Right renal pelvis (tissue), 4 donors: ENCODE measurements at regions not wholly inside any gene's neighbourhood (a gene's known extent, or its start where the extent isn't known, plus 50 kb on each side); places are given as distances from the start of the nearest gene placed in this dataset.

ENCODE experiments used
- DNase-seq, 4 donors: peaks; one replicate each; pipeline ENCODE4 v3.0.0-alpha.2; 2013; ENCODE audit warnings: low read depth in 4 of 4, low spot score in 3 of 4, missing footprints in 1 of 4

DNA sequence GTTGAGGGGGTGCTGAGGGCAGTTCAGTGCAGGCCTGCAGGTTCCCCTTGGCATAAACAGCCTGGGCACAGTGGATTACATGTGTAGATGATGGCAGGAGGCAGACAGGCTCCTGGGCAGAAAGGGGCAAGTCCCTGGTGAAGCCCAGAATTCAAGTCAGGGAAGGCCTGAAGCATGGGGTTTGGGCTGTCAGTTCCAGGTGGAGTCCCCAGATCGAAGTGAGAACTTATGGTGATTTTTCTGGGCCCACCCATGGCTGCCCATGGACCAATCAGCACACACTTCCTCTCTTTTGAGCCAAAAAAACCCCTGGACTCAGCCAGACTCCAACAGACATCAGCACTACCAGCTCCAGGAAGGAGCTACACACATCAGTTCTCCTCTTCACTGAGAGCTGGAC is 529.1 kb downstream of the PPARGC1A start:
- DNase-seq = no peak

DNA sequence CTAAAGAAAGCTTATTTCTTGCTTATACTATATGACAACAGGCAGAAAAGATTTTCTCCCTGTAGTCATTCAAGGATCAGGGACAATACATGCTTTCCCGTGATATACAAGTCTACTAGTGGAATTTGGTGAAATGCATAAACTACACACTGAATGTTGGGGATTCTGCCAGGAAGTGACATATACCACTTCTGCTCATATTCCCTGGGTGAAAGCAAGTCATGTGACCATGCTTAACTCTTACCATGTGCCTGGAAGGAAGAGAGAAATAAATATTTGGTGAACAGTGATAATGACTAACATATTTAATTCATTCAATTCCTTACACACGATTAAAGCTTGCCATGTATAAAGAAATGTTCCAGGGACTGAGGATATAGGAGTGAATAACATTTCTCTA is 534.6 kb downstream of the PPARGC1A start:
- no peak for DNase-seq

DNA sequence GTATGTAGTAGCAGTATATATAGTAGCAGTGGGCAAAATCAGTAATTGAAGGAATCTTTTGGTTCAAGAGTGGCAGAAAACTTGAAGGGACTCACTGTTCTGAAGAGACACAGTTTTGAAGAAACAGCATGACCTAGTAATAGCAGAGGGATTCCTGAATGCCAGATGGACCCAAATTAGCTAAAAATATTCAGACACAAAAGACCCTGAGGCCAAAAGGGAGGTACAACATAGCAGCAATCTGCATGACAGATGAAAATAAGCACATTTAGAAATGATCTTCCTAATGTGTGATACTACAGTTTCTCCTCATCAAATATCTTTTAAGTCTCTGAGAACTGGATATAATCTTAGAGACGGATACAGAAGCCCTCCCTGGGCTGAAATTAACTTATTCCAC is 536.6 kb downstream of the PPARGC1A start:
- DNase-seq = no peak

GRCh38 chr4:23348789-23349498 is 540.9 kb downstream of the PPARGC1A start:
- no peak for DNase-seq

- DNase-seq = no peak
Observed at GRCh38 chr4:23337292-23337691, 552.6 kb downstream of the PPARGC1A start.

DNA sequence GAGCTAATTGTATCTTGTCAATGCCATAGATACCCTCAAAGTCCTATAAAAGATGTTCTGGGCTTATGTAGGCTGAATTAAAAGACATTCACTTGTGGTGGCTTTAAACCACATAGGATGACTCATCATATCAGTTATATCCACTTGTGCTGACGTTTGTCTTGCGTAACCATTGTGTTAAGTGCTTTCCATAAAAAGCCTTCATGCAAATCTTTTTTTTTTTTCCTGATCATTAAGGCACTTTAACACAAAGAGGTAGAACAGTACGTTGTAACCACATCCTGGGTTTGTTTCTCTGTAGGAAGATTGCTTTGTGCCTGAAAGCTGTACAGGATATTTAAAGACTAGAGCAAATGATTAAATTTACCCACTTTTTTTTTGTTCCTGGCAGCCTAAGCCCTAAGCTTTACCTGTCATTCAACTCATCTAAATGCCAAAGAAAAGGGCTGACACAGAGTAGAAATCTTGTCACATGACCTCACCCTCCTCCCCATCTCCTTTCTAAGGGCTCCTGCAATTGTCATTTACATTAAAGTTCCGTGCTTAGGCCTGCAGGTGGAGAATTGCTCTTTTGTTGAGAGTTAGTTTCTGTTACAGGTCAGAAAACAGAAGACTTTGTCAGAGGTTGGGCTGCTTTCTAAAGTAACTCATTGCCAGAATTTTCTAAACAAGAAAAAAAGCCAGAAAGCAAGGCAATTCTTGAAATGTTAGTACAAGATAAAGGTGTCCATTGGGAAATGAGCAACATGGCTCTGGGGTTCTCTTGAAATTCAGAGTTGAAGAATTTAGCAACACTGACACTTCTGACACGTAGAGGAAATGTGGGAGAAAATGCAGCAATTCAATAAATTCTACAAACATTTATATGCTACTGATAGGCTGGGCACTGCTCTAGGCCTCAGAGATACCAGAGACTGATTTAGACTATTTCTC is 555.6 kb downstream of the PPARGC1A start:
- DNase-seq = peak in 2 of 4 donors; percentile 12 to 18

- no peak for DNase-seq
Observed at GRCh38 chr4:23333556-23333945, 556.3 kb downstream of the PPARGC1A start.

DNA sequence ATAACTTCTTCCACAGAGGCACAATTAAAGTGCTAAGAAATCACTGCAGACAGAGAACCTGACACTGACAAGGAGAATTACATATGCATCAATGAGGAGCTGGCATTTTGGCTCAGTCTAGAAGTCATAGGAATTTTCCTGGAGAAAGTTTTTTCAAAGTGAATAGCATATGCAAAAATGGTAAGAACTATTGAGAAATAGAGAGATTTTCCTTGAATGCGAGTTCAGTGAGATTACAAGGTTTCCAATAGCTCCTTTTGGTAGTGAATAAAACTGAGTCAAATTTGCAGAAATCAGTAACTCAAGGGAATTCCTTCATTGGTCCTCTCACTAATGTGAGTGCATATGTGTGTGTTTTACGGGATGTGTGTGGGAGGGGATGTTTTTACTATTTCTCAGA is 557.5 kb downstream of the PPARGC1A start:
- DNase-seq = no peak

GRCh38 chr4:23327120-23327519 is 562.7 kb downstream of the PPARGC1A start:
- DNase-seq = no peak

DNA sequence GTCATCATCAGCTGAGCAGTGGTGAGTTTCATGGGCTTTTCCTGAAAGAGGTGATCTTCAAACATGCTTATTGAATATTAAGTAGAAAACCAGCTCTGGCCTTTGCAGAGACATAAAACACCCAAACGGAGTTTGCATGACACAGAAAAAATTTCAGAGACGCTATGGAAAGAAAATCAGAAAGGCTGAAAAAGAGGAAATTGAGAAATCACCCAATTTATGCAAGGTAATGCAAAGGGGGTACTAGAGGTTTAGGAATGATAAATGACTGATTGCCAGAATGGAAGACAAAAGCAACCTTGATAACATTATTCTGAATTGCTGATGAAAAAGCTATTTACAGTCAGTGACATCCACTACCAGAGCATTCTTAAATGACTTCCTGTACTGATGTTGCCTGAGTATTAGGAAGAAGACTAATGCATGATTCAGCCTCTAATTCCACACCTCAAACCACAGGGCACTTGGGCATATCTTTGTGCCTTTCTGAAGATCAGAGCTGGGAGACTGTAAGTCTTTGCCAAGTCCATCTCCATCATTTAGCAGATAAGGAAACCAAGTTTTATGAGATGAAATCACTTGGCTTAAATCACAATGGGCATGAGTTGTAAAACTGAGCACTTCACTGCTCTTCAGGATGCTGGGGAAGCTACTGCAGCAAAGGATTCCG is 565.7 kb downstream of the PPARGC1A start:
- DNase-seq = no peak

GRCh38 chr4:23323436-23323835 is 566.4 kb downstream of the PPARGC1A start:
- DNase-seq = no peak

DNA sequence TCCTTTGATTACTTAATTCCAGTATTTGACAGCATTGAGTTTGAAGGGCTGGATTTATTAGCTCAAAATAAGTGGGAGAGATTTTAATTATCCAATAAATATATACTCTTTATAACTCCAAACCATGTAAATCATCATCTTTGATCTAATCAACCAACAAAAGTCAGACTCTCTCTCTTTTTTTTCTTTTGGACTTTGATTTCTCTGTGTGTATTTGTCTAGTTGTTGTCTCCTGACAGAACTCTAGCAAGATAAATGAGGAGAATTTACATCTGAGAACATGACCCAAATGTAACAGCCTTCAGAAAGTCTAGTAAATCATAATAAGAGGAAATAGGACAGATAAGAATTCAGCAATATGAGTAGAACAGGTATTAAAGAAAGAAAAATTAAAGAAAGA is 567.1 kb downstream of the PPARGC1A start:
- DNase-seq = no peak

GRCh38 chr4:23320931-23321587 is 568.8 kb downstream of the PPARGC1A start:
- no peak for DNase-seq

DNA sequence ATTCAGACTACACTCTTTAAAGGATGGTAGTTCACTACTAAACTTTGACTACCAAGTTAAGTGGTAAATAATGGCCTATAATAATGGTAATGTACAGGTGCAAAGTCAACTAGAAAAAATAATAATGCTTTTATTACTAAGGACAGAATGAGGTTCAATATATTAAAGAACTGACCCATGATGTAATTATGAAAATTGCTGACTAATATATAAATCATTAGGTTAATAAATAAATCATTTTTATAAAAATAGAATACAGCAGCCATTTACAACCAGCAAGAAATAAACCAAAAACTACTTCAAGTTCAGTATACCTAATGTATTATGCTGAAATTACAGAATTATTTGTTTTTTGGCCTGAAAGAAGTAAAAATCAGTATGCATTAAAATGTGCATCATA is 577.2 kb downstream of the PPARGC1A start:
- DNase-seq = no peak

DNA sequence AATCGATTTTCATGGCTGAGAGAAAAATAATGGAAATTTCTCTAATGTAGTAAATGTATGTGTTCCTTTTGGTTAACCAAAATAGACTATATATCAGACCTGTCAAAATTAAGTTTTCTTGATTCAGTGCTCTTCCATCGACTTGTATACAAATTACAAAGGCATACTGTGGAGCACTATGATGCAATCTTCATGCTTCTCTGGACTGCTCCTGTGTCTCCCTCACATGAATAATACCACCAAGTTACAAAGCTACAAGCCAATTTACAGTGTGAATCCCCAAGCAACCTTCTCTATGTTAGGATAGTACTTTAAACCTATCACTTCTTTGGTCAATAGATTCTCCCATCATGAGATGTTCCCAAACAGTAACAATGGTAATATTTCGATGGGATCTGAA is 577.9 kb downstream of the PPARGC1A start:
- no peak for DNase-seq

- no peak for DNase-seq
Observed at GRCh38 chr4:23305026-23305425, 584.8 kb downstream of the PPARGC1A start.

DNA sequence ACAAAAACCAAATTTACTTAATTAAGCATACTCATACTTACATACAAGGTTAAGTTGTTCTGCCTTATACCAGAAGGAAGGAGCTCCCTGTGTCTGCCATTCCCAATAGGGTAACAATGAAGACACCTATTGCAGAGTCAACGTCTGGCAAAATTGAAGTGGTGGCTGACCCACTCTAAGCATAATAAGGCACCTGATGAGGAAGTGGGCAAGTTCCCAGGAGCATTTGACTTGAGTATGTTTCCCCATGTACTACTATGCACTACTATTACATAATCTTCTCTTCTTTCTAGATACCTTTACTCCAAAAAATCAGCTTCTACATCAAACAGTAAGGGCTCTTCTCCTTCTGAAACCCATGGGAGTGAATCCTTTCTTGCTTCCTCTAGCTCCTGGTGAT is 591.5 kb downstream of the PPARGC1A start:
- no peak for DNase-seq

DNA sequence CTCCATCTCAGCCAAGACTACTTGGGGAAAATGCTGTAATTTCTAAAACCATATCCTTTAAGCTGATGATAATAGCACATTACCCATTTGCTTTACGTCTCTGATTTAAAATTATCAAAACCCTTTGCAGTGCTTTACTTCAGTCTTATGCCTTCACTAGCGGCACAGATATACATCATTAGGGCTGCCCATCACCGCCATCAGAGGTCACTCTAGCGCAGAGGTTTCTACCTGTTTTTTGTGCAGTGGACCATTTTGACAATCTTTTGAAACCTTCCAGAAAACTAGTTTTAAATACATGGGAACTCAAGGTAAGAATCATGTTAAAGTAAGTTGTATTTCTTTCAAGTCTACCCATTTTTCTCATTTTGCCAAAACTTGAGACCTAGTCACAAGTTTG is 592.5 kb downstream of the PPARGC1A start:
- DNase-seq = no peak

- no peak for DNase-seq
Observed at GRCh38 chr4:23291139-23291538, 598.4 kb downstream of the GBA3 start.

DNA sequence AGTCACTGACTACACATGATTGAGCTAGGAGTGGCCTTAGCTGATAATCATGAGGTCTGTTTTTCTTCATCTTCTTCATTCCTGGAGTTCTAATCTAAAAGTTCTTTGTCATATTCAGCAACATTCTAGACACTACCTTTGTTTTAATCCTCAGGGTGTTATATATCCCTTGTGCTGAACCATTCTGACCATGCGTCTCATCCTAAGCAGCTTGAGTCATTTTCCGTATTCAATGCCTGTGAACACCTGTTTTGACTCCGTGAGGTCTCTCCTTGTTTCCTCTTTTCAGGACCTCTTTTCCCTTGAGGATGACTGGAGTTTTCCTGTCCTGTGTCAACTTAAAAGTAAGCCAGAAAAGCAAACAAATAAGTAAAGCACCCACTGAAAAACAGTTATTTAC is 597.9 kb downstream of the GBA3 start:
- DNase-seq = no peak
